Dendritic cell treated with granulocyte-macrophage colony-stimulating factor and Interleukin-4, amounts not matched to agents 40 ng/mL and 50 ng/mL, for 4 days (primary cell): ENCODE measurements at regions not wholly inside any gene's neighbourhood (a gene's known extent, or its start where the extent isn't known, plus 50 kb on each side); places are given as distances from the start of the nearest gene placed in this dataset.

Source experiments
- H3K27ac Mint-ChIP-seq: one replicate; pipeline ENCODE4 v1.8.0; 2022; ENCODE audit warnings: mild to moderate bottlenecking, mixed read lengths
- H3K27me3 Mint-ChIP-seq: one replicate; pipeline ENCODE4 v1.8.0; 2022; ENCODE audit warnings: mild to moderate bottlenecking, mixed read lengths
- H3K36me3 Mint-ChIP-seq: one replicate; pipeline ENCODE4 v1.8.0; 2022; ENCODE audit warnings: low read depth, mixed read lengths
- H3K4me1 Mint-ChIP-seq: one replicate; pipeline ENCODE4 v1.8.0; 2022; ENCODE audit warnings: low read depth, mixed read lengths
- H3K4me3 Mint-ChIP-seq: one replicate; pipeline ENCODE4 v1.8.0; 2022; ENCODE audit warnings: mild to moderate bottlenecking, moderate library complexity, mixed read lengths
- H3K9me3 Mint-ChIP-seq: one replicate; pipeline ENCODE4 v1.8.0; 2022; ENCODE audit warnings: mixed read lengths
- intact Hi-C: fragments of 100-400 bp; cut with micrococcal nuclease; formaldehyde crosslinking; loops from one replicate; pipeline ENCODE4 v1.15.0; 2022

DNA sequence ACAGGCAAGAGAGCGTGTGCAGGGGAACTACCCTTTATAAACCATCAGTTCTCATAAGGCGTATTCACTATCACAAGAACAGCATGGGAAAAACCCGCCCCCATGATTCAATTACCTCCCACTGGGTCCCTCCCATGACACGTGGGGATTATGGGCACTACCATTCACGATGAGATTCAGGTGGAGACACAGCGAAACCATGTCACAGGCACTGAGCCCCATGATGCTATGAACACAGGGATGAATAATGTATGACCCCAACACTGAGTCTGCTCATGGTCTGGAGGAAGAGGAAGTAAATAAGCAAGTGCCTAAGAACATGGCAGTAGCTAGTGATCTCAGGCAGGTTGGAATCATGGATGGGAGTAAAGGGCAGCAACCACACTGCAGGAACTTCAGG is 281.0 kb upstream of the ZNF462 start:
- intact Hi-C loops: no loop called here
- Mint-ChIP-seq H3K9me3 (peaks cover 13% of the 10 kb centered on the region), H3K4me3 (no peak overlapping the region), H3K4me1 (no peaks in the 10 kb centered on the region), H3K27ac (no peak overlapping the region), H3K27me3 (no peaks in the 10 kb centered on the region), H3K36me3 (no peaks in the 10 kb centered on the region)

DNA sequence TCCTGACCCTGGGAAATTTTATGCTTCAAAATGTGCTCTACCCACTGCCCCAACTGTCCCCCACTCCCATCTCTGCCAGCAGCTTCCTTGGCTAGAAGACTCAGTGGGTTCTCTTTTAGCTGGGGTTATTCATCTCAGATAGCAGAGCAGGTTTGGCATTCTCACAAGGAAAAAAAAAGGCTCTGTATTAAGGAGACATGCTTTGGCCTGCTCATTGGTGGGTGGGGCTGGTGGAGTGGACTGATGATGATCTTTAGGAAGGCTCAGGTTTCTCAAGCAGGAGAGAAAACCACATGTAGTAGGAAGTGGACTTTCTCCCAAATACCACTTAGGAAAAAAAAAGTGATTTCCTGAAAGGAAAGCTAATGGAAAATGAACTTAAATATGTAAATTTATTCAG is 279.2 kb upstream of the ZNF462 start:
- Mint-ChIP-seq H3K27me3 (no peaks in the 10 kb centered on the region), H3K9me3 (peaks cover 13% of the 10 kb centered on the region), H3K4me1 (no peaks in the 10 kb centered on the region), H3K27ac (no peak overlapping the region), H3K4me3 (no peak overlapping the region), H3K36me3 (no peaks in the 10 kb centered on the region)
- intact Hi-C loops: no loop called here

DNA sequence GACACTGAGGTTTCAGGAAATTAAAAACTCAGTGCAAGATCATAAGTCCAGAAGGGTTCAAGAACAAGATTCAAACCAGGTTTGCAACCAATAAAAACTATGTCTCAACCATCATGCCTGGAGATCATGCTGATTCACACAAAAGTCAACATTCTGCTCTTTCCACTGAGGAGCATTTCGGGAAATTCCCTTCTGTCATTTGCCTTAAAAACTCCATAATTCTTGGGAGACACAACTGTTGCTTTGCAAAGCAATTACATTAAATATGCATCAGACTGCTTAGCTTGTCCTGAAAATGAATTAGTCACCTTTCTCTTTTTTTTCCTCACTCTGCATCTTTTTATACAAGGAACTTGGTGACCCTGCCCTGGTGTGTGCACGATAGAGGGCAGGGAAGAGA is 275.9 kb upstream of the ZNF462 start:
- H3K9me3 Mint-ChIP-seq: peaks cover 5% of the 10 kb centered on the region
- no peaks in the 10 kb centered on the region for H3K36me3 Mint-ChIP-seq
- H3K27me3 Mint-ChIP-seq: no peaks in the 10 kb centered on the region
- no peaks in the 10 kb centered on the region for H3K4me1 Mint-ChIP-seq
- H3K4me3 Mint-ChIP-seq: no peak overlapping the region
- H3K27ac Mint-ChIP-seq: no peak overlapping the region
- intact Hi-C loops: no loop called here

DNA sequence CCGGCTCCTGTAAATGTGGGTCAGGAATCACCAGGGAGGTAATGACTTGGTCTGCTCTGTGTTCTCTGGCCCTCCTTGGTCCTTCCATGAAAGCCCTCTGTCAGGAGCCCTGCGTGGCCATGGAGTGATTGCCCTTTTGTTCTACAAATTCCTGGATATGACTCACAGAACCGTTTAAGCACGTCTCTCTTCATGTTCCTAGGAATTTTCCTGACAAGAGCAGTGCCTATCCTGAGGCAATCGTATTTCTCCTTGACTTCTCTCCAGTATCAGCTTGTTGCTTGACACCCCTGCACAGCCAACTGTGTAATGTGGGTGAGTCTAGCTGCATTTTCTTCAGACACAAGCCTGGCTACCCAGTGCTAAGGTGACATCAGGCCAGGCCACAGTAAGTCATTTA is 274.3 kb upstream of the ZNF462 start:
- H3K36me3 Mint-ChIP-seq: no peaks in the 10 kb centered on the region
- H3K27ac Mint-ChIP-seq: no peak overlapping the region
- H3K4me1 Mint-ChIP-seq: no peaks in the 10 kb centered on the region
- no peak overlapping the region for H3K4me3 Mint-ChIP-seq
- H3K9me3 Mint-ChIP-seq: no peaks in the 10 kb centered on the region
- H3K27me3 Mint-ChIP-seq: no peaks in the 10 kb centered on the region
- intact Hi-C loops: no loop called here

DNA sequence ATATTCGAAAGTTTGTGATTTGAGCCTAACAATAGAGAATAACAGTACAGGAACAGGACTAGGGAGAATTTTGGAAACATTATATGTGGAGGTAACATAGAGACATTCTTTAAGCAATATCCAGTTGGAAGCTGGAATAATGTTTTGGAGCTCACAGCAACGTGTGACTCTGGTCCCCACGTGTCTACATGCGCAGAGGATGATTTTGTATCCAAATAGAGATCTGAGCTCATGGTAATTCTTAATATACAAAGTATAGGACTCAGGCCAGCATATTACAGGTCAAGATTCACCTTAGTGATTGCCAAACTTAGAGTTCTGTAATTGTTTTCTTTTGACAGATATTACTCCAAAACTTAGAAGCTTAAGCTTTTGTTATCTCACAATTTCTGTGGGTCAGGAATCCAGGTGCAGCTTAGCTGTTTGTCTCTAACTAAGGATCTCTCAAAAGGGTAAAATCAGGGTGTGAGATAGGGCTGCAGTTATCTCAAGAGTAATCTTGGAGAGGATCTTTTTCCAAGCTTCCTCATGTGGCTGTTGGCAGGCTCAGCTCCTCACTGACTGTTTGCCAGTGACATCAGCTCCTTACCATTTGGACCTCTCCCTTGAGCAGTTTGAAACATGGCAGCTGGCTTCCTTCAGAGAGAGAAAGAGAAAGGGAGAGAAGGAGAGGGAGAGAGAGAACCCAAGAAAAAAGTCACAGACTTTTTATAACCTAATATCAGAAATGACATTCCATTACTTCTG is 272.0 kb upstream of the ZNF462 start:
- H3K4me3 Mint-ChIP-seq: no peak overlapping the region
- no peaks in the 10 kb centered on the region for H3K36me3 Mint-ChIP-seq
- H3K4me1 Mint-ChIP-seq: no peaks in the 10 kb centered on the region
- intact Hi-C loops: no loop called here
- no peak overlapping the region for H3K27ac Mint-ChIP-seq
- no peaks in the 10 kb centered on the region for H3K27me3 Mint-ChIP-seq
- no peaks in the 10 kb centered on the region for H3K9me3 Mint-ChIP-seq

DNA sequence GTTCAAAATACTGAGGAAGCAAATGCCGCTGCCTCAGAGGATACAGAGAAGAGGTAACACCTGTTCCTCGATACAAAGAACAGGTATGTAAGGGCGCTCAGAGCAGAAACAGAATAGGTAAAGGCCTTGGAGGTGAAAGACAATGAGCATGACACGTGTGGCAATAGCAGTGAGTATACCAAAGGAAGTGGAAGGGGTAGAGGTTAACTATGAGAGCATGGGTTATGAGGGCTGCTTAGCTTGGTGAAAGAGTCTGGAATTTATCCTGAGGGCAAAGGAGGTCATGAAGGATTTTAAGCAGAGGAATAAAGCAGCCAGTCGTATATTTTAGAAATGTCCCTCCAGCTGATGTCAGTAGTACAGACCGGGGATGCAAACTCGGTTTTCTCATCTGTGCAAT is 269.8 kb upstream of the ZNF462 start:
- Mint-ChIP-seq H3K36me3 (no peaks in the 10 kb centered on the region), H3K27me3 (no peaks in the 10 kb centered on the region), H3K4me3 (no peak overlapping the region), H3K4me1 (no peaks in the 10 kb centered on the region), H3K27ac (no peak overlapping the region), H3K9me3 (no peaks in the 10 kb centered on the region)
- intact Hi-C loops: no loop called here

DNA sequence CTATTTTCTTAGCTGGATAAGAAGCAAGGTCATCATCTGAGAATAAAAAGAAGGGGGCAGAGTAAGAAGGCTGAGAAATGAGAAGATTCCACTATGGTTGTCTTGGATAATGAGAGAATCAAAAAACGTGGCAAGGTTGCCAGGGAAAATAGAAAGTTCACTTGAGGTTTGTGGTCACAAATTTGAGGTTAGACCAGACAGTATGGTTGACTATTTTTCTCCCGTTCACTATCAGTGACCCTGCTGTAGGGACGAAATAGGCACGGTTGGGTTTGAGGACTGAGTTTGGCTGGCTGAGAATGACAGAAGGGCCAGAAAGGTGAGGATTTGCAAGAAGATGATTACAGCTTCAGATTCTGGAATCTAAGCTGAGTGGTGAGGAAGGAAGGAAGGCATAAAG is 266.0 kb upstream of the ZNF462 start:
- no peaks in the 10 kb centered on the region for H3K36me3 Mint-ChIP-seq
- no peaks in the 10 kb centered on the region for H3K27me3 Mint-ChIP-seq
- H3K4me1 Mint-ChIP-seq: no peaks in the 10 kb centered on the region
- H3K9me3 Mint-ChIP-seq: no peaks in the 10 kb centered on the region
- no peak overlapping the region for H3K4me3 Mint-ChIP-seq
- intact Hi-C loops: no loop called here
- no peak overlapping the region for H3K27ac Mint-ChIP-seq

DNA sequence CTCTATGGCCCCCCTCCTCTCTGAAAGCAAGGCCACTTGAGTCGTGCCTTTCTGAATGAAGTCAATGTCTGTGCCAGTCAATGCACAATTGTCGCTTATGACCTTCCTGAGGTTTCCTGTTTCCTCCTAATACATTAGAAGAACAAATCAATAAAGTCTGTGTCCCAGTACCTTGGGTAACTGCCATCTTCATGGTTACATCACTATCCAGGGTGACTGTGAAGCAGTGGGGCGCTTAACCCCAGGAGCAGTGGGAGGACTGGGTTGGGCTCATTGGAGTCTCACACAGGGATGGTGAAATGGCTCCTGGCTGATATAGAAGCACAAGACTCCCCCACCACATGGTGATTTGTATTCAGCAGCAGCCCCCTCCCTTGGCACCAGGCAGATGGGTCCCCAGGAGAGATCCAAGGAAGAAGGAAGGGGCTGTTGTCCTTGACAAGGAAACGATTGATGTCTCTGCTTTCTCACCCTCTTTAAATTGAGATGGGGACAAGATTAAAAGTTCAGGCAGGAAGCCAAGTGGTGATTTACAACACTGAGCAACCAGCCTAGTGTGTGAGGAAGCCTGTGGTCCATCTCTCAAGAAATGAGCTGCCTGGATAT is 261.9 kb upstream of the ZNF462 start:
- no peaks in the 10 kb centered on the region for H3K27me3 Mint-ChIP-seq
- H3K4me3 Mint-ChIP-seq: no peak overlapping the region
- intact Hi-C loops: no loop called here
- H3K27ac Mint-ChIP-seq: no peak overlapping the region
- H3K9me3 Mint-ChIP-seq: peaks cover 21% of the 10 kb centered on the region
- no peaks in the 10 kb centered on the region for H3K36me3 Mint-ChIP-seq
- H3K4me1 Mint-ChIP-seq: no peaks in the 10 kb centered on the region

DNA sequence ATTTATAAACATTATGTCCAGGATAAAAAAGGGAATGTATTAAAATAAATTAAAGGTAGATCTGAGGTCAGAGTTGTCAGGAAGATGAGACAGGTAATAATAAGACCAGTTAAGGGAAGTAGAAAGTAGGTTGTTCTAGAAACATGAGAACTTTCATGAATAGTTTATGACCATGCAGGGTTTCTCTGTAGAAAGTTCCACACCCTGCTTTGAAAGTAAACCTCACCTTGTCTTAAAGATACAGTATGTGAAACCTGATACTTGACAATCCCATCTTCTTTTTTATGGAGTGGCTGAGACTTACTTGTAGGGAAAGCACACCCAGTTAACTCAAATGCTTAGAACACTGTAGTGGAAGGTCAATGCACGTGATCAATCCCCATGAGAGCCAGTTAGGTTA is 260.6 kb upstream of the ZNF462 start:
- no peak overlapping the region for H3K4me3 Mint-ChIP-seq
- H3K9me3 Mint-ChIP-seq: peaks cover 30% of the 10 kb centered on the region
- H3K4me1 Mint-ChIP-seq: no peaks in the 10 kb centered on the region
- H3K36me3 Mint-ChIP-seq: no peaks in the 10 kb centered on the region
- no peak overlapping the region for H3K27ac Mint-ChIP-seq
- intact Hi-C loops: no loop called here
- H3K27me3 Mint-ChIP-seq: no peaks in the 10 kb centered on the region

DNA sequence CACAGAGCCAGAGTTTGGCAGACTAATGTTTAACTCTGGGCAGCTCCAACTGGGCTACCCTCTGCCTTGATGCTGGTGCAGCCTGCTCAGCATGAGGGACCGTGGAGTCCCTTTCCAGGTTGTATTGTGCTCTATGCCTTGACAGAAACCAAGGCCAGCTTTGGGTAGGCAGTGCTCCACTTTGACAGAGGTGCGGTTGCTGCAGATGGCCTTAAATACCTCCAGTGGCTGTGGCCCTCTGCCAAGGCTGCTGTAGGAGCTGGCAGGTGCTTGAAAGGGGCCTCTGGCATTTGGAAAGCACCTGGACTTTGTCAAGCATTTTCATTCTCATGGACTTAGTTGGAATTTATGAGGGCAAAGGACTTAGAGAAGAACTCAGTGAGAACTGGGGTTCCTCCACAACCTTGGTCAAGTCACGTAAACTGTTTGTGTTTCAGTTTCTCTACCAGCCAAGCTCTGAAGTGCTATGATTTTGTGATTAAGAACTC is 249.7 kb upstream of the ZNF462 start:
- Mint-ChIP-seq H3K36me3 (no peaks in the 10 kb centered on the region), H3K9me3 (peaks cover 2% of the 10 kb centered on the region), H3K4me1 (no peaks in the 10 kb centered on the region), H3K4me3 (no peak overlapping the region), H3K27me3 (no peaks in the 10 kb centered on the region), H3K27ac (no peak overlapping the region)
- intact Hi-C loops: no loop called here

DNA sequence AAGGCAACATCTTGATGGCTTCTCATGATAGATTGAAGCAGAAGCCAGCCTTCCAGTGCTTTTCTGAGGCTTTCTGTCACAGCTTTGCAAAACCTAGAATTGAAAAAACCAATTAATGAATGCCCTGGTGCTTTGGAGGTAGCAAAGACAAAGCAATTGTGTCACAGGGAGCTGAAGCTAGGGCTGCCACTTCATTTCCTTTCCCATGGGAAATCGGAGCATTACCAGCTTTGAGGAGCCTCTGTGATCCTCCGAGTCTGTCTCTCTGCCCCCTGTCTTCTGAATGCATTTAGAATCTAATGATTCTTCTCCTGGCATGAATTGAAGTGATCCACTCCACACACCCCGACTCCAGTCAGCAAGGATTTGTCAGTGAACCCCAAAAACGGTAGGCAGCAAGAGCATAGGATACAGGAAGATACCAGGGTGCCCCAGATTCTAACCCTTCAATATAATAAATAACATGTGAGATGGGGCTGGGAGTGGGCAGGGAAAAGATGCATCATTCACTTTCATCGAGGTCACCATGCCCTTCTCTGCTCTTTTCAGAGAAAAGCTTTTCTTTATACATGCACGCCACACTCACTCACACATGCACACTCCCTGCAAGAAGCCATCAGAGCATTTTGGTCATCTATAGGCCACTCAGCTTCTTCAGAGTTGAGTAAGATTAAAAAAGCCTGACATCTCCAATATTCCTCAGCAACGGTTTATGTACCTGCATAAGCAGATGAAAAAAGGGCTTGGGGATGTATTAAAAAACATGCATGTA is 247.7 kb upstream of the ZNF462 start:
- no peak overlapping the region for H3K27ac Mint-ChIP-seq

DNA sequence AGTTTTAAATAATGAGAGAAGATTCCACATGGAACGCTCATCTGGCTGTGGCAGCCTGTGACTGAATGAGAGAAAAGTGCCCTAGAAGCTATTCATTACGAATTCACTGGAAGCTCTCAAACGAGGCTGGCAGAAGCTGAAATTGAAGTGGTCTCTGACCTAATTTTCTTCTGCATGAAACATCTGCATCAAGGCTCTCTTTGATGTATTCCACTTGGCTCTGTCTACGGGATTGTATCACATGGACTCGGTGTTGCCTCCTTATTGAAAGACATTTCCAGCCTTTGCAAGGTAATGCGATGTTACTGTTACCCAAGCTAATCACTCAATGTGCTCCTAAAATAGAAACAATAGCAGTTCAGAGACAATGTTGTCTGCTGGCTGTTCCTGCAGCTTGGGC is 246.9 kb upstream of the ZNF462 start:
- Mint-ChIP-seq H3K9me3 (no peaks in the 10 kb centered on the region), H3K27ac (no peak overlapping the region), H3K4me3 (no peak overlapping the region), H3K4me1 (no peaks in the 10 kb centered on the region), H3K36me3 (no peaks in the 10 kb centered on the region), H3K27me3 (no peaks in the 10 kb centered on the region)
- intact Hi-C loops: no loop called here

More for the DNA sequence above, 247.7 kb upstream of the ZNF462 start:
- H3K9me3 Mint-ChIP-seq: no peaks in the 10 kb centered on the region
- H3K36me3 Mint-ChIP-seq: no peaks in the 10 kb centered on the region
- H3K4me1 Mint-ChIP-seq: no peaks in the 10 kb centered on the region
- H3K27me3 Mint-ChIP-seq: no peaks in the 10 kb centered on the region
- no peak overlapping the region for H3K4me3 Mint-ChIP-seq
- intact Hi-C loops: no loop called here

DNA sequence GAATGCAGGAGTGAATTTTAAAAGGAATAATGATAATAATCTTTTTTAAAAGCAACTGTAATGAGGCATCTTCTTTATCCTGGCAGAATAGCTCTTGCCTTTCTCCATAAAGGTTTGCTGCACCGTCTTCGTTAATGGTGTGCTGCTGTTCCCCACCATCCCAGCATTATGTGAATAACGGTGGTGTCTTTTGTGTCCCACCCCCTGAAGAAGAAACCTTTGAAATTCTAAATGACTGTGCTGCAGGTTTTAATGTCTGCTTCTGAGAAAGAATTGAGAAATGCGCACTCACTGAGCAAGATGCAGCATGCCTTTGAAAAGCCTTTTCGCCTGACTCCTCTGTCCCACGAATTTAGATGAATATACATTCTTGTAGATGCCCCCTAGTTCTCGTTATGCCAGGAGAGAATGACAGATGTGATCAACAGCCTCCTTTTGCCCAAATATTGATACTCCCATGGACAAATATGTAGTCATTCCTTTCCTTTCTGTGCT is 246.1 kb upstream of the ZNF462 start:
- no peaks in the 10 kb centered on the region for H3K27me3 Mint-ChIP-seq
- no peaks in the 10 kb centered on the region for H3K4me1 Mint-ChIP-seq
- H3K4me3 Mint-ChIP-seq: no peak overlapping the region
- H3K36me3 Mint-ChIP-seq: no peaks in the 10 kb centered on the region
- intact Hi-C loops: no loop called here
- no peak overlapping the region for H3K27ac Mint-ChIP-seq
- no peaks in the 10 kb centered on the region for H3K9me3 Mint-ChIP-seq

DNA sequence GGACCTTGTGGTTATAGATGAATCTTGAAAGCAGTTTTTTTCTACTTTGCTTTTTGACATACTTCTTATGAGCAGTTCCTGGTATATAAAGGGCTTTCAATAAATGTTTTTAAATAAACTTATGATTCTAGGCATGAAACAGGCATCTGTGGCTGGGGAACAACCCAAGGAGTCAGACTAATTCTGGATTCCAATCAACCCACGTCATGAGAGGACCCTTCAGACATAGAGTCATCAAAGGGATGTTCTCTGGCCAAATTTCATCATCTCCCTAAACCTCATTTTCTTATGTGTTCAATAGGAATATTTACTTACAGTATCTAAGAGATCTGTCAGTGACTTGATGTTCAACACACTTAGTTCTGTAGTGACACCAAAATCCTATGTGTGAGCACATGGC is 243.8 kb upstream of the ZNF462 start:
- no peaks in the 10 kb centered on the region for H3K4me1 Mint-ChIP-seq
- H3K9me3 Mint-ChIP-seq: no peaks in the 10 kb centered on the region
- H3K4me3 Mint-ChIP-seq: no peak overlapping the region
- no peak overlapping the region for H3K27ac Mint-ChIP-seq
- intact Hi-C loops: no loop called here
- no peaks in the 10 kb centered on the region for H3K27me3 Mint-ChIP-seq
- H3K36me3 Mint-ChIP-seq: no peaks in the 10 kb centered on the region
